MCF 10A (cell line): ENCODE measurements at regions not wholly inside any gene's neighbourhood (a gene's known extent, or its start where the extent isn't known, plus 50 kb on each side); places are given as distances from the start of the nearest gene placed in this dataset.

Source experiments
- BruUV-seq: library from RNA; stranded (reverse); fragments of 400-500 nt; replicated peaks from 2 replicates; lab custom pipeline; 2021; lab: Mats Ljungman, UMichigan
- CTCF ChIA-PET: fragments of 300-600 bp; sonication (Branson Sonifier 250); formaldehyde crosslinking; extraction: SDS; loops from one replicate; lab custom pipeline; 2021; ENCODE audit warnings: antibody characterized with exemption, inconsistent platforms; lab: Yijun Ruan, JAX
- POLR2A ChIA-PET: fragments of 300-600, 350-650 bp; sonication (Branson Sonifier 250); formaldehyde crosslinking; extraction: SDS; loops from one replicate; lab custom pipeline; 2020; ENCODE audit warnings: antibody characterized with exemption, inconsistent platforms; lab: Yijun Ruan, JAX
- DNase-seq: peaks from one replicate; pipeline ENCODE4 v3.0.0-alpha.2; 2018; ENCODE audit not compliant: unreplicated experiment
- H3K27ac Mint-ChIP-seq: one replicate; pipeline ENCODE4 v1.8.0; 2022; ENCODE audit warnings: mild to moderate bottlenecking, low read depth, mixed read lengths; ENCODE audit not compliant: unreplicated experiment
- H3K27me3 Mint-ChIP-seq: one replicate; pipeline ENCODE4 v1.8.0; 2022; ENCODE audit warnings: mixed read lengths; ENCODE audit not compliant: insufficient read depth, unreplicated experiment
- H3K36me3 Mint-ChIP-seq: one replicate; pipeline ENCODE4 v1.8.0; 2022; ENCODE audit warnings: mild to moderate bottlenecking, moderate library complexity, mixed read lengths; ENCODE audit not compliant: insufficient read depth, unreplicated experiment
- H3K4me1 Mint-ChIP-seq: one replicate; pipeline ENCODE4 v1.8.0; 2022; ENCODE audit warnings: mixed read lengths; ENCODE audit not compliant: insufficient read depth, unreplicated experiment
- H3K4me3 Mint-ChIP-seq: one replicate; pipeline ENCODE4 v1.8.0; 2022; ENCODE audit warnings: mild to moderate bottlenecking, moderate library complexity, mixed read lengths; ENCODE audit not compliant: unreplicated experiment
- H3K9me3 Mint-ChIP-seq: one replicate; pipeline ENCODE4 v1.8.0; 2022; ENCODE audit warnings: mixed read lengths; ENCODE audit not compliant: unreplicated experiment
- CTCF ChIP-seq: fragments of 200-600 bp; IDR thresholded peaks from one replicate; pipeline ENCODE4 v1.8.0; 2022; ENCODE audit warnings: antibody characterized with exemption, mild to moderate bottlenecking; ENCODE audit not compliant: unreplicated experiment
- intact Hi-C: fragments of 100-400 bp; cut with micrococcal nuclease; formaldehyde crosslinking; loops from 2 replicates; pipeline ENCODE4 v1.14.1; 2022

- CTCF ChIA-PET: interaction anchor here (1.2 to 1.6 kb wide), 2 partner anchors 8 to 11 kb away, joined by 3 to 12 read pairs; no protein-coding TSS in a partner anchor
Observed at GRCh38 chr18:22551536-22552151, 133.9 kb upstream of the CTAGE1 start.

GRCh38 chr18:22552254-22552653 lies 134.5 kb upstream of the CTAGE1 start:
- BruUV-seq: no TSS peak
- H3K4me1 Mint-ChIP-seq: peaks cover 8% of the 10 kb centered on the region
- no peak for DNase-seq
- H3K36me3 Mint-ChIP-seq: no peaks in the 10 kb centered on the region
- peaks cover 5% of the 10 kb centered on the region for H3K9me3 Mint-ChIP-seq
- no peak overlapping the region for H3K27ac Mint-ChIP-seq
- no peak overlapping the region for H3K4me3 Mint-ChIP-seq
- H3K27me3 Mint-ChIP-seq: no peaks in the 10 kb centered on the region
- ChIA-PET CTCF (interaction anchor here (0.7 to 1.6 kb wide), 5 partner anchors 8 to 555 kb away, joined by 3 to 12 read pairs (median 3); no protein-coding TSS in a partner anchor), POLR2A (interaction anchor here (0.9 to 1.5 kb wide), 3 partner anchors 10 to 555 kb away, joined by 3 to 10 read pairs (median 3); no protein-coding TSS in a partner anchor)
- intact Hi-C loops: no loop called here
- TF ChIP-seq CTCF: no peak

More at GRCh38 chr18:22551536-22552151, 133.9 kb upstream of the CTAGE1 start:
- DNase-seq: peak; percentile 90
- POLR2A ChIA-PET: interaction anchor here (1.5 kb wide), 1 partner anchor 10 kb away, joined by 10 read pairs; no protein-coding TSS in a partner anchor
- intact Hi-C loops: loop anchor here (1.0 kb wide), 1 partner anchor 85 kb away; no protein-coding TSS in a partner anchor
- Mint-ChIP-seq H3K4me3 (no peak overlapping the region), H3K27ac (no peak overlapping the region), H3K27me3 (no peaks in the 10 kb centered on the region), H3K9me3 (no peaks in the 10 kb centered on the region), H3K4me1 (peaks cover 2% of the 10 kb centered on the region), H3K36me3 (no peaks in the 10 kb centered on the region)
- TSS peak; percentile 92 for BruUV-seq
- no peak for TF ChIP-seq CTCF

- POLR2A ChIA-PET: interaction anchor here (0.6 to 1.5 kb wide), 4 partner anchors 9 to 555 kb away, joined by 3 to 10 read pairs (median 3); no protein-coding TSS in a partner anchor
- Mint-ChIP-seq H3K4me3 (no peak overlapping the region), H3K27me3 (no peaks in the 10 kb centered on the region), H3K4me1 (peaks cover 9% of the 10 kb centered on the region), H3K36me3 (no peaks in the 10 kb centered on the region), H3K27ac (no peak overlapping the region), H3K9me3 (peaks cover 6% of the 10 kb centered on the region)
- no TSS peak for BruUV-seq
- no peak for DNase-seq
- CTCF ChIA-PET: interaction anchor here (0.6 to 1.6 kb wide), 6 partner anchors 9 to 556 kb away, joined by 3 to 12 read pairs (median 3); no protein-coding TSS in a partner anchor
- no peak for TF ChIP-seq CTCF
- intact Hi-C loops: no loop called here
Observed at GRCh38 chr18:22552899-22553460, 135.3 kb upstream of the CTAGE1 start.
